Keratinocyte (primary cell): ENCODE measurements at regions not wholly inside any gene's neighbourhood (a gene's known extent, or its start where the extent isn't known, plus 50 kb on each side); places are given as distances from the start of the nearest gene placed in this dataset.

Experiments used
- CTCF ChIP-seq, 3 experiments: IDR thresholded peaks in 1 of 3; conservative IDR thresholded peaks in 1 of 3; optimal IDR thresholded peaks in 1 of 3; 2 replicates in 2 of 3; 3 replicates in 1 of 3; pipeline versions ENCODE3 to v1.5.1; 2011; ENCODE audit warnings: low read length in 3 of 3, mild to moderate bottlenecking in 3 of 3, moderate library complexity in 2 of 3, control low read depth in 1 of 3, inconsistent platforms in 1 of 3; ENCODE audit not compliant: insufficient read depth in 2 of 3; ENCODE audit errors: extremely low read depth in 1 of 3
- EZH2 ChIP-seq: IDR thresholded peaks from one replicate; pipeline ENCODE4 v1.6.1; 2012; ENCODE audit warnings: inconsistent platforms, mild to moderate bottlenecking, low read length, moderate library complexity

GRCh38 chr5:110290542-110290941 lies 435.9 kb downstream of the TMEM232 start:
- TF ChIP-seq CTCF (optimal IDR thresholded peaks at IDR 0.05 in 1 of 3, IDR thresholded peaks at IDR 0.05 in 1 of 3, conservative IDR thresholded peaks at IDR 0.05 in 1 of 3; ENCODE audit: extremely low read depth in 1 of 3, insufficient read depth in 2 of 3, low read length in 3 of 3) (no peak), EZH2 (no peak)
